CD4-positive, alpha-beta T cell treated with Interleukin-15 for 4 hours (primary cell): ENCODE measurements at regions not wholly inside any gene's neighbourhood (a gene's known extent, or its start where the extent isn't known, plus 50 kb on each side); places are given as distances from the start of the nearest gene placed in this dataset.
"Not testable (repeated sequence)": the region's sequence is repeated elsewhere in the genome, so short reads cannot be mapped to it uniquely, and the experiment has no call there.

Source experiments
- DNase-seq: peaks from one replicate; pipeline ENCODE4 v3.0.0-alpha.2; 2020; ENCODE audit warnings: low spot score

- not testable (repeated sequence) for DNase-seq
Measured at GRCh38 chr21:5013455-5014304, 5507.7 kb upstream of the TPTE start.

- not testable (repeated sequence) for DNase-seq
Measured at GRCh38 chr21:5015187-5015586, 5506.2 kb upstream of the TPTE start.

DNA sequence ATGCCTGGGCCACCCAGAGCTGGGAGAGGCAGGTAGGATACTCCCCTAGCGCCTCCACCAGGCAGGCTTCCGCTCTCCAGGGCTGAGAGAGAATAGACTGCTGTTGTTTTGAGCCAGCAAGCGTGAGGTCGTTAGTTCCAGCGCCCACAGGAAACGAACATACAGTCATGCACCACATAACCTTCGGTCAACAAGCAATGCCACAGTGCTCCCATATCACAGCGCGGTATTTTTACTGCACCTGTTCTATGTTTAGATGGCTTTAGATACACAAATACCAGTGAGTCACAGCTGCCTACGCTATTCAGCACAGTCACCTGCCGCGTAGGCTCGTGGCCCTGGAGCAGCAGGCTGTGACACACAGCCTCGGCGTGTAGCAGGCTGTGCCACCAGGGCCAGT is 5502.3 kb upstream of the TPTE start:
- DNase-seq = not testable (repeated sequence)

- not testable (repeated sequence) for DNase-seq
Measured at GRCh38 chr21:5021815-5022214, 5499.6 kb upstream of the TPTE start.

DNA sequence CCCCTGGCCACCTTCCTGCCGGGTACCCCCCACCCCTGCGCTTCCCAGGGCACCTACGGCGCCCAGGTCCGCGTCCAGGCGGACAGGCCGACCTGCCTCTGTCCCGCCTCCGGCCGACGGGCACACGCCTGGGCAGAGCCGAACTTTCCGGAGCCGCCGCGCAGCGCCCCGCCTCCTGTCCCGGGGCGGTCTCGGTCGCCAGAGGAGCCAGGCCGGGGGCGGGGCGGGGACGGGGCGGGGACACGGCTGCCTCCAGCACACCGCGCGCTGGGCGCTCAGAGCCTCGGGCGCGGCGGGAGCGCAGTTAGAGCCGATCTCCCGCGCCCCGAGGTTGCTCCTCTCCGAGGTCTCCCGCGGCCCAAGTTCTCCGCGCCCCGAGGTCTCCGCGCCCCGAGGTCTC is 5499.1 kb upstream of the TPTE start:
- not testable (repeated sequence) for DNase-seq

GRCh38 chr21:5022748-5023147 is 5498.6 kb upstream of the TPTE start:
- DNase-seq = not testable (repeated sequence)

- not testable (repeated sequence) for DNase-seq
Measured at GRCh38 chr21:5035147-5035546, 5486.2 kb upstream of the TPTE start.

- DNase-seq = not testable (repeated sequence)
Measured at GRCh38 chr21:5035587-5035986, 5485.8 kb upstream of the TPTE start.

GRCh38 chr21:5037606-5038331 is 5483.6 kb upstream of the TPTE start:
- not testable (repeated sequence) for DNase-seq

DNA sequence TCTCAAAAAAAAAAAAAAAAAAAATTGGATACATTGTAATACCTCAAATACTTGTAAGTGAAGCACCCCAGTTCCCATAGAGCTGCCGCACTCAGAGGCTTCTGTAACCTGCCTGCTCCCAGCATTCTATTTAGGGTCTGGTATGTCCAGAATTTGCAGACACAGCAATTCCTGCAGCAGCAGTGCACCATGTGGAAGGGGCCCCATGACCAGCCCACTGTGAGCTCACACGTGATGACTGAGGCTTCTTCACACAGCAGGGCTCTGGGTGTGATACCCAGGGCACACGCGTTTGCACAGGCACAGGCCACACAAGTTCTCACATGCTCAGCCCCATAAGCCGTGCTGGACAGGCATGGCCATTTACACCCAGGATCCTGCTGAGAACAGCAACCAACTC is 5481.5 kb upstream of the TPTE start:
- not testable (repeated sequence) for DNase-seq

GRCh38 chr21:5042583-5042982 is 5478.8 kb upstream of the TPTE start:
- not testable (repeated sequence) for DNase-seq

- not testable (repeated sequence) for DNase-seq
Measured at GRCh38 chr21:5044812-5045211, 5476.6 kb upstream of the TPTE start.

GRCh38 chr21:5051303-5052018 is 5469.9 kb upstream of the TPTE start:
- not testable (repeated sequence) for DNase-seq

GRCh38 chr21:5055027-5055754 is 5466.2 kb upstream of the TPTE start:
- not testable (repeated sequence) for DNase-seq

GRCh38 chr21:5055996-5056962 is 5465.1 kb upstream of the TPTE start:
- DNase-seq = not testable (repeated sequence)

- not testable (repeated sequence) for DNase-seq
Measured at GRCh38 chr21:5057077-5057476, 5464.3 kb upstream of the TPTE start.

DNA sequence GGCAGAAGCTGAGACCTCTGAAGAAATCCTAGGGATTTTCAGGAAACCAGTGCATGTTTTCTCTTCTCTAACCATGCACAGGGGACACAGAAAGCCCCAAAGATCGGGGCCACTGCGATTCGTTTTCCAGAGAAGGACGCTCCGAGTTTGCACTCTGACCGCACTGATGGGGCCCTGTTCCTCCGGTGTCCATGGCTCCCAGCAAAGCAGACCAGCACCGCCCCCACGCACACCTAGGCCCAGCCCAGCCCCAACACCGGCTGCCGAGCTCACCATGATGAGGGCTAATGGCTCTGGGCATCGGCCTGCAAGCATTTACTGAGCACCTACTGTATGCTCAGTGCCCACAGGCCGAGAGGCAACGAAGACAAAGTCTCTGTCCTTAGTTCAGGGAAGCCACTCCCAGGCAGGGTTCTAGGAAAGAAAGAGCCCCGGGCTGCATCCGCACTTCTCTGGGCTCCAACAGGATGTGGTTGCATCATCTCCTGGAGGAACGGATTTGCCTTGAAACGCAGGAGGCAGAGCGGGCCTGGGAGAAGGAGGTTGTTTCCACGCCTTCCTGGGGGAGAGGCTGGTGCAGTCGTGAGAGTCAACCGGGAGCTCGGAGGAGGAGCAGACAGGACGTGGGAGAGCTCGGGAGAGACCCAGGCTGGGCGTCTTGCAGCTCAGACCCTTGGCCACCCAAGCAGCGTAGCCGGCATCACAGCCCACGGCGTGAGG is 5460.9 kb upstream of the TPTE start:
- not testable (repeated sequence) for DNase-seq

DNA sequence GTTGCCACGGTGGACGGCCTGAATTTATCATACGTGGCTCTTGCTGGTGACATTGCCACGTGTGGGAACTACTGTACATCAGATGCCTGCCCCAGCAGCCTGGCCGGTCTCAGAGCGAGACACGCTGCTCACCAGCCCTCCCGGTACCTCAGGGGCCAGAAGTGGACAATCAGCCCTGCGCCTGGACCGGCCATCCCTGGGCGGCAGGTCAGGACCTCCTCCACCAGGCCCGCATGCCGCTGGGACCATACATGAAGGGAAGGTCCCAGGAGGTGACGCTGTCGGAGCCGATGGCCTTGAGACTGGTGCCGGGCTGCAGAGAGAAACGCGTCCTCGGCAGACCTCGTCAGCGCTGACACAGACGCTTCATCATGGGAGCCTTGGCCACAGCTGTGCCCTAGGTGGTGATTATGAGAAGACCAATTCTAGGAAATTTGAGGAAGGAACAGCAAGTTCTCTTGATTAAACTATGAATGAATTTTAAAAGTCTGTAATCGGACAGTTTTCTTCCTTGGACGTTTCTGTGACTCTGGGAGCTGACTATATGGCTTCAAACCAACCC is 5456.7 kb upstream of the TPTE start:
- DNase-seq = not testable (repeated sequence)
